Epidermal melanocyte (primary cell): ENCODE measurements at regions not wholly inside any gene's neighbourhood (a gene's known extent, or its start where the extent isn't known, plus 50 kb on each side); places are given as distances from the start of the nearest gene placed in this dataset.

Experiments
- DNase-seq: peaks from one replicate; pipeline ENCODE4 v3.0.0; 2011; ENCODE audit warnings: low spot score; ENCODE audit not compliant: insufficient read length

- no peak for DNase-seq
Measured at GRCh38 chr1:39085174-39085573, 59.0 kb downstream of the NDUFS5 start.

- no peak for DNase-seq
Measured at GRCh38 chr1:39086386-39086785, 60.2 kb downstream of the NDUFS5 start.

- DNase-seq = no peak
Measured at GRCh38 chr1:39086865-39087409, 60.8 kb downstream of the NDUFS5 start.

GRCh38 chr1:39087435-39087834 is 61.3 kb downstream of the NDUFS5 start:
- no peak for DNase-seq

GRCh38 chr1:39088658-39089057 is 62.5 kb downstream of the NDUFS5 start:
- no peak for DNase-seq

- no peak for DNase-seq
Measured at GRCh38 chr1:39089931-39090521, 63.9 kb downstream of the NDUFS5 start.

- DNase-seq = no peak
Measured at GRCh38 chr1:39090757-39091380, 64.7 kb downstream of the NDUFS5 start.

GRCh38 chr1:39091845-39092645 is 65.9 kb downstream of the NDUFS5 start:
- no peak for DNase-seq

GRCh38 chr1:39094685-39095084 is 68.5 kb downstream of the NDUFS5 start:
- DNase-seq = no peak

- peak; percentile 87 for DNase-seq
Measured at GRCh38 chr1:39098546-39099250, 72.5 kb downstream of the NDUFS5 start.

- peak; percentile 80 for DNase-seq
Measured at GRCh38 chr1:39102537-39103327, 76.6 kb downstream of the NDUFS5 start.

GRCh38 chr1:39103328-39104157 is 77.4 kb downstream of the NDUFS5 start:
- DNase-seq = no peak

GRCh38 chr1:39104158-39105060 is 78.3 kb downstream of the NDUFS5 start:
- no peak for DNase-seq

GRCh38 chr1:39105061-39105840 is 79.1 kb downstream of the NDUFS5 start:
- DNase-seq = peak; percentile 64

GRCh38 chr1:39105841-39106765 is 80.0 kb downstream of the NDUFS5 start:
- no peak for DNase-seq

- DNase-seq = no peak
Measured at GRCh38 chr1:39106801-39107327, 80.7 kb downstream of the NDUFS5 start.
